ENCODE measurements at regions not wholly inside any gene's neighbourhood (a gene's known extent, or its start where the extent isn't known, plus 50 kb on each side); places are given as distances from the start of the nearest gene placed in this dataset.

- TF ChIP-seq CTCF (IDR thresholded peaks at IDR 0.05; ENCODE audit: low read depth, low read length) (no peak), POLR2A (IDR thresholded peaks at IDR 0.05; ENCODE audit: extremely low read depth, insufficient read length) (no peak)
Observed at GRCh38 chr13:22187329-22187728, 516.5 kb downstream of the FGF9 start.
